IMR-90 (cell line): ENCODE measurements at regions not wholly inside any gene's neighbourhood (a gene's known extent, or its start where the extent isn't known, plus 50 kb on each side); places are given as distances from the start of the nearest gene placed in this dataset.
A peak's percentile ranks its signal among the peaks of the same experiment; 100 is the strongest.

Experiments
- ATAC-seq: fragments of 200-7000 bp; cut with Tn5 transposase; 2 replicates; pipeline ENCODE4 v1.9.1; 2020; ENCODE audit warnings: low read depth, mild to moderate bottlenecking, moderate library complexity
- BruUV-seq: library from RNA; stranded (reverse); fragments of 400-500 nt; replicated peaks from 2 replicates; lab custom pipeline; 2021; lab: Mats Ljungman, UMichigan
- CTCF ChIA-PET: fragments of 300-600 bp; formaldehyde crosslinking; extraction: SDS; loops from one replicate; lab custom pipeline; 2021; ENCODE audit warnings: antibody characterized with exemption; lab: Yijun Ruan, JAX
- POLR2A ChIA-PET: fragments of 300-600 bp; sonication (Branson Sonifier 250); formaldehyde crosslinking; loops from one replicate; lab custom pipeline; 2022; ENCODE audit warnings: antibody characterized with exemption; ENCODE audit not compliant: unreplicated experiment; lab: Charles Lee
- DNase-seq: peaks from one replicate; pipeline ENCODE4 v3.0.0; 2013
- H2AFZ ChIP-seq: replicated peaks from 2 replicates; pipeline ENCODE3; 2013; ENCODE audit warnings: low read length, mild to moderate bottlenecking; ENCODE audit not compliant: poor library complexity
- H2AK5ac ChIP-seq: 2 replicates; pipeline ENCODE4 v1.6.1; 2013; ENCODE audit warnings: low read depth, low read length, inconsistent platforms
- H2AK9ac ChIP-seq: replicated peaks from 2 replicates; pipeline ENCODE3; 2013; ENCODE audit warnings: mild to moderate bottlenecking, low read depth, low read length, moderate library complexity; ENCODE audit not compliant: poor library complexity
- H2BK120ac ChIP-seq: 2 replicates; pipeline ENCODE4 v1.6.1; 2013; ENCODE audit warnings: low read depth, low read length, inconsistent platforms
- H2BK15ac ChIP-seq: 3 replicates; pipeline ENCODE4 v1.6.1; 2013; ENCODE audit warnings: low read depth, low read length, inconsistent platforms
- H2BK20ac ChIP-seq: 2 replicates; pipeline ENCODE4 v1.6.1; 2013; ENCODE audit warnings: low read depth, mild to moderate bottlenecking, inconsistent platforms, low read length, moderate library complexity
- H2BK5ac ChIP-seq: 2 replicates; pipeline ENCODE4 v1.6.1; 2013; ENCODE audit warnings: mild to moderate bottlenecking, low read depth, low read length, inconsistent platforms; ENCODE audit not compliant: poor library complexity, severe bottlenecking
- H3K14ac ChIP-seq: replicated peaks from 2 replicates; pipeline ENCODE4 v1.6.1; 2013; ENCODE audit warnings: low read depth, low read length, inconsistent platforms
- H3K18ac ChIP-seq: 2 replicates; pipeline ENCODE4 v1.6.1; 2013; ENCODE audit warnings: low read depth, low read length, control low read depth
- H3K23ac ChIP-seq: 2 replicates; pipeline ENCODE4 v1.6.1; 2013; ENCODE audit warnings: low read depth, low read length, inconsistent platforms
- H3K27ac ChIP-seq: 2 replicates; pipeline ENCODE4 v1.5.1; 2013; ENCODE audit warnings: mild to moderate bottlenecking, control low read depth, low read length; ENCODE audit not compliant: insufficient read depth
- H3K27me3 ChIP-seq: 2 replicates; pipeline ENCODE4 v1.6.1; 2013; ENCODE audit warnings: low read length; ENCODE audit not compliant: control insufficient read depth, insufficient read depth
- H3K36me3 ChIP-seq: 2 replicates; pipeline ENCODE4 v1.6.1; 2013; ENCODE audit warnings: low read length, mixed read lengths; ENCODE audit not compliant: control insufficient read depth, insufficient read depth
- H3K4ac ChIP-seq: 2 replicates; pipeline ENCODE4 v1.6.1; 2013; ENCODE audit warnings: low read depth, low read length, inconsistent platforms
- H3K4me1 ChIP-seq: 2 replicates; pipeline ENCODE4 v1.6.1; 2013; ENCODE audit warnings: low read length, mixed read lengths; ENCODE audit not compliant: control insufficient read depth, insufficient read depth
- H3K4me2 ChIP-seq: 2 replicates; pipeline ENCODE4 v1.6.1; 2013; ENCODE audit warnings: low read depth, mild to moderate bottlenecking, control low read depth, low read length, moderate library complexity
- H3K4me3 ChIP-seq: 2 replicates; pipeline ENCODE4 v1.5.1; 2013; ENCODE audit warnings: low read depth, mild to moderate bottlenecking, control low read depth, low read length, moderate library complexity; ENCODE audit not compliant: insufficient read depth
- H3K56ac ChIP-seq: 2 replicates; pipeline ENCODE4 v1.6.1; 2013; ENCODE audit warnings: low read length, inconsistent platforms; ENCODE audit not compliant: insufficient read depth; ENCODE audit errors: extremely low read depth
- H3K79me1 ChIP-seq, 2 experiments: 2 replicates each; pipeline ENCODE4 v1.6.1; 2013; ENCODE audit warnings: low read length in 2 of 2, inconsistent platforms in 1 of 2, low read depth in 1 of 2
- H3K9ac ChIP-seq: 2 replicates; pipeline ENCODE4 v1.6.1; 2013; ENCODE audit warnings: low read depth, low read length, control low read depth
- H3K9me1 ChIP-seq: 2 replicates; pipeline ENCODE4 v1.6.1; 2013; ENCODE audit warnings: low read length, inconsistent platforms; ENCODE audit not compliant: insufficient read depth
- H3K9me3 ChIP-seq: 2 replicates; pipeline ENCODE4 v1.6.1; 2013; ENCODE audit warnings: low read length; ENCODE audit not compliant: control insufficient read depth, insufficient read depth
- H4K20me1 ChIP-seq: 2 replicates; pipeline ENCODE4 v1.6.1; 2013; ENCODE audit warnings: low read length, inconsistent platforms; ENCODE audit not compliant: insufficient read depth
- H4K5ac ChIP-seq: 2 replicates; pipeline ENCODE4 v1.6.1; 2013; ENCODE audit warnings: mild to moderate bottlenecking, low read depth, low read length, control low read depth
- H4K8ac ChIP-seq, 2 experiments: 2 replicates each; pipeline ENCODE4 v1.6.1; 2013; ENCODE audit warnings: low read depth in 2 of 2, low read length in 2 of 2, control low read depth in 1 of 2, inconsistent platforms in 1 of 2
- H4K91ac ChIP-seq: 2 replicates; pipeline ENCODE4 v1.6.1; 2013; ENCODE audit warnings: low read depth, low read length, inconsistent platforms; ENCODE audit not compliant: insufficient read depth
- CTCF ChIP-seq: conservative IDR thresholded peaks from 2 replicates; pipeline ENCODE4 v1.5.1; 2012; ENCODE audit warnings: mild to moderate bottlenecking, low read depth, low read length, improper control_type of control experiment
- USF2 ChIP-seq: fragments of 150-350 bp; IDR thresholded peaks from 2 replicates; pipeline ENCODE4 v1.6.1; 2017; ENCODE audit warnings: mild to moderate bottlenecking, antibody characterized with exemption, low read length, low read depth
- WGBS, 2 experiments: methylation state at CpG; one replicate each; pipeline versions ENCODE4 v1.1.5 to v1.1.7; 2013; ENCODE audit warnings: missing lambda C conversion rate in 2 of 2; ENCODE audit not compliant: insufficient read length in 1 of 2; ENCODE audit errors: extremely low coverage in 2 of 2; 5-methylcytosine and 5-hydroxymethylcytosine counted together
- dilution Hi-C: fragments of 300-500 bp; cut with HindIII; formaldehyde crosslinking; loops from one replicate; pipeline ENCODE4 v1.14.3; 2018; ENCODE audit warnings: low sequenced_read_pairs; ENCODE audit not compliant: unreplicated experiment
- in situ Hi-C: fragments of 300-500 bp; cut with MboI; formaldehyde crosslinking; loops from 3 replicates; pipeline ENCODE4 v1.14.3; 2019; ENCODE audit warnings: low sequenced_read_pairs, inconsistent platforms, mixed read lengths
- intact Hi-C: fragments of 100-400 bp; cut with micrococcal nuclease; formaldehyde crosslinking; loops from 2 replicates; pipeline ENCODE4 v1.10.0; 2022

GRCh38 chr20:48284837-48285236, 499.6 kb upstream of the SULF2 start:
- Histone ChIP-seq H3K4me3 (no peak overlapping the region), H3K18ac (no peak overlapping the region), H2BK15ac (no peak overlapping the region), H4K8ac (no peak overlapping the region), H3K9ac (no peak overlapping the region), H3K14ac (no peak overlapping the region), H3K36me3 (no peaks in the 10 kb centered on the region), H4K5ac (no peak overlapping the region), H2AFZ (peak overlapping the region; percentile 33), H3K4me1 (peaks cover 4% of the 10 kb centered on the region), H2BK120ac (no peak overlapping the region; the same call in 1 of the 2 replicates), H3K27me3 (peaks cover 2% of the 10 kb centered on the region; the same call in 1 of the 2 replicates), H3K79me1 (no peaks in the 10 kb centered on the region), H3K56ac (no peak overlapping the region), H3K27ac (no peak overlapping the region), H3K4me2 (no peak overlapping the region), H2AK5ac (peak overlapping the region; percentile 56; the same call in 1 of the 2 replicates), H3K4ac (no peak overlapping the region), H2BK20ac (no peak overlapping the region), H2BK5ac (peak overlapping the region; percentile 36), H3K9me1 (no peaks in the 10 kb centered on the region), H2AK9ac (no peak overlapping the region), H3K23ac (no peak overlapping the region), H3K9me3 (no peaks in the 10 kb centered on the region), H4K20me1 (no peaks in the 10 kb centered on the region), H4K91ac (no peak overlapping the region)
- TF ChIP-seq USF2 = peak; percentile 81
- TF ChIP-seq CTCF = no peak
- peak; percentile 75 for DNase-seq
- no TSS peak for BruUV-seq
- intact Hi-C loops = no loop called here
- in situ Hi-C loops = loop anchor here (25.0 kb wide), 1 partner anchor 627 kb away; the partner anchor contains the start of gene ARFGEF2
- POLR2A ChIA-PET = no interaction called here
- ATAC-seq = peak; percentile 25; the same call in 1 of the 2 replicates
- dilution Hi-C loops = no loop called here
- no CpG with 5 or more reads among the region's 2 CpGs for WGBS, 2 experiments
- CTCF ChIA-PET = no interaction called here
